ENCODE measurements at regions not wholly inside any gene's neighbourhood (a gene's known extent, or its start where the extent isn't known, plus 50 kb on each side); places are given as distances from the start of the nearest gene placed in this dataset.
"Not testable (repeated sequence)": the region's sequence is repeated elsewhere in the genome, so short reads cannot be mapped to it uniquely, and the experiment has no call there.

DNA sequence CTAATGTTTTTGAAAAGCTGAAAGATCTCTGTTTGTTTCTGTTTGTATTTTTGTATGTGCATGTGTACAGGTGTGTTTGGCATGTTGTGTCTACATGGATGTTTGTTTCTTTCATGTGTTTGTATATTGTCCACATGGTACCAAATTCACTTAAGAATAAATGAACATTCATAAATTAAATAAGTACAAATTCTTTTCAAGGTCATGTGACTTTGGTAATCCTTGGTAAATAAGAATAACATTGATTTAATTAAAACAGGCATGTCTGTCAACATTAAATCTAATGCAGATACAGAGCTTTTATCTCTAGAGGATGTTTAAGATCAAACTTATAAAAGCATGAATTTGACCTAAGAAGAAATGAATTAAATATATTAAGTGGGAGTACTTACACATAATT lies 219.8 kb upstream of the EPHA7 start:
- Histone ChIP-seq H3K4me3 (ENCODE audit: low read depth in 2 of 2, low read length in 1 of 2) (no peak overlapping the region; a peak in 1 of 4 replicates), H3K79me2 (ENCODE audit: insufficient read depth) (no peaks in the 10 kb centered on the region), H3F3A (replicated peaks; ENCODE audit: insufficient read depth) (no peaks in the 10 kb centered on the region), H3K27me3 (ENCODE audit: insufficient read depth) (no peaks in the 10 kb centered on the region), H3K36me3 (replicated peaks in 1 of 2; ENCODE audit: control insufficient read depth in 1 of 2, insufficient read depth in 2 of 2, low read length in 1 of 2) (no peaks in the 10 kb centered on the region), H3K4me2 (no peak overlapping the region), H2AFZ (ENCODE audit: low read depth) (no peak overlapping the region), H3K9ac (no peak overlapping the region), H3K27ac (ENCODE audit: low read depth in 2 of 2, low read length in 1 of 2) (no peak overlapping the region), H3K9me3 (no peaks in the 10 kb centered on the region), H4K20me1 (ENCODE audit: insufficient read depth) (no peaks in the 10 kb centered on the region), H3K4me1 (ENCODE audit: control insufficient read depth in 1 of 2, insufficient read depth in 2 of 2, low read depth in 1 of 2, low read length in 1 of 2) (no peaks in the 10 kb centered on the region), H3K9me2 (no peaks in the 10 kb centered on the region; the same call in 1 of the 2 replicates)
- DNase-seq, result no peak
- TF ChIP-seq MEF2A (IDR thresholded peaks at IDR 0.05; ENCODE audit: borderline replicate concordance, low read depth) (no peak), ELF1 (IDR thresholded peaks at IDR 0.05) (no peak), RAD21 (IDR thresholded peaks at IDR 0.05; ENCODE audit: low read length) (no peak), NFIC (IDR thresholded peaks at IDR 0.05; ENCODE audit: borderline replicate concordance) (no peak), SMC3 (IDR thresholded peaks at IDR 0.05; ENCODE audit: low read depth, low read length) (no peak), EP300 (IDR thresholded peaks at IDR 0.05; ENCODE audit: borderline replicate concordance in 1 of 2, low read depth in 1 of 2, low read length in 1 of 2) (no peak)
- TF ChIP-seq, protein P1, sequence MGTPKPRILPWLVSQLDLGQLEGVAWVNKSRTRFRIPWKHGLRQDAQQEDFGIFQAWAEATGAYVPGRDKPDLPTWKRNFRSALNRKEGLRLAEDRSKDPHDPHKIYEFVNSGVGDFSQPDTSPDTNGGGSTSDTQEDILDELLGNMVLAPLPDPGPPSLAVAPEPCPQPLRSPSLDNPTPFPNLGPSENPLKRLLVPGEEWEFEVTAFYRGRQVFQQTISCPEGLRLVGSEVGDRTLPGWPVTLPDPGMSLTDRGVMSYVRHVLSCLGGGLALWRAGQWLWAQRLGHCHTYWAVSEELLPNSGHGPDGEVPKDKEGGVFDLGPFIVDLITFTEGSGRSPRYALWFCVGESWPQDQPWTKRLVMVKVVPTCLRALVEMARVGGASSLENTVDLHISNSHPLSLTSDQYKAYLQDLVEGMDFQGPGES (IDR thresholded peaks at IDR 0.05; ENCODE audit: low read depth, low read length), result no peak
- TF ChIP-seq, protein P2, sequence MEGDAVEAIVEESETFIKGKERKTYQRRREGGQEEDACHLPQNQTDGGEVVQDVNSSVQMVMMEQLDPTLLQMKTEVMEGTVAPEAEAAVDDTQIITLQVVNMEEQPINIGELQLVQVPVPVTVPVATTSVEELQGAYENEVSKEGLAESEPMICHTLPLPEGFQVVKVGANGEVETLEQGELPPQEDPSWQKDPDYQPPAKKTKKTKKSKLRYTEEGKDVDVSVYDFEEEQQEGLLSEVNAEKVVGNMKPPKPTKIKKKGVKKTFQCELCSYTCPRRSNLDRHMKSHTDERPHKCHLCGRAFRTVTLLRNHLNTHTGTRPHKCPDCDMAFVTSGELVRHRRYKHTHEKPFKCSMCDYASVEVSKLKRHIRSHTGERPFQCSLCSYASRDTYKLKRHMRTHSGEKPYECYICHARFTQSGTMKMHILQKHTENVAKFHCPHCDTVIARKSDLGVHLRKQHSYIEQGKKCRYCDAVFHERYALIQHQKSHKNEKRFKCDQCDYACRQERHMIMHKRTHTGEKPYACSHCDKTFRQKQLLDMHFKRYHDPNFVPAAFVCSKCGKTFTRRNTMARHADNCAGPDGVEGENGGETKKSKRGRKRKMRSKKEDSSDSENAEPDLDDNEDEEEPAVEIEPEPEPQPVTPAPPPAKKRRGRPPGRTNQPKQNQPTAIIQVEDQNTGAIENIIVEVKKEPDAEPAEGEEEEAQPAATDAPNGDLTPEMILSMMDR (IDR thresholded peaks at IDR 0.05), result no peak
- TF ChIP-seq, protein P3, sequence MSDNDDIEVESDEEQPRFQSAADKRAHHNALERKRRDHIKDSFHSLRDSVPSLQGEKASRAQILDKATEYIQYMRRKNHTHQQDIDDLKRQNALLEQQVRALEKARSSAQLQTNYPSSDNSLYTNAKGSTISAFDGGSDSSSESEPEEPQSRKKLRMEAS (IDR thresholded peaks at IDR 0.05; ENCODE audit: low read depth), result no peak
- CTCF ChIA-PET, result no interaction called here
- POLR2A ChIA-PET, result no interaction called here

DNA sequence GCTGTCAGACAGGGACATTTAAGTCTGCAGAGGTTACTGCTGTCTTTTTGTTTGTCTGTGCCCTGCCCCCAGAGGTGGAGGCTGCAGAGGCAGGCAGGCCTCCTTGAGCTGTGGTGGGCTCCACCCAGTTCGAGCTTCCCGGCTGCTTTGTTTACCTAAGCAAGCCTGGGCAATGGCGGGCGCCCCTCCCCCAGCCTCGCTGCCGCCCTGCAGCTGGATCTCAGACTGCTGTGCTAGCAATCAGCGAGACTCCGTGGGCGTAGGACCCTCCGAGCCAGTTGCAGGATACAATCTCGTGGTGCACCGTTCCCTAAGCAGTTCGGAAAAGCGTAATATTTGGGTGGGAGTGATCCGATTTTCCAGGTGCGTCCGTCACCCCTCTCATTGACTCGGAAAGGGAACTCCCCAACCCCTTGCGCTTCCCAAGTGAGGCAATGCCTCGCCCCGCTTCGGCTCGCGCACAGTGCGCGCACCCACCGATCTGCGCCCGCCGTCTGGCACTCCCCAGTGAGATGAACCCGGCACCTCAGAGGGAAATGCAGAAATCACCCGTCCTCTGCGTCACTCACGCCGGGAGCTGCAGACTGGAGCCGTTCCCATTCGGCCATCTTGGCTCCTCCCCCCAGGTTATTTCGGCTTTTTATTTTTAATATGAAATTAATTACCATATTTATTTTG lies 217.8 kb upstream of the EPHA7 start:
- H2AFZ ChIP-seq (ENCODE audit: low read depth); H3K27ac ChIP-seq (ENCODE audit: low read depth in 2 of 2, low read length in 1 of 2); H3K4me2 ChIP-seq; H3K27me3 ChIP-seq (ENCODE audit: insufficient read depth); DNase-seq; H3K36me3 ChIP-seq (replicated peaks in 1 of 2; ENCODE audit: control insufficient read depth in 1 of 2, insufficient read depth in 2 of 2, low read length in 1 of 2); H3K9me2 ChIP-seq; H3K4me1 ChIP-seq (ENCODE audit: control insufficient read depth in 1 of 2, insufficient read depth in 2 of 2, low read depth in 1 of 2, low read length in 1 of 2); CTCF ChIA-PET; H4K20me1 ChIP-seq (ENCODE audit: insufficient read depth); H3K9me3 ChIP-seq; H3K79me2 ChIP-seq (ENCODE audit: insufficient read depth); H3F3A ChIP-seq (replicated peaks; ENCODE audit: insufficient read depth); POLR2A ChIA-PET; H3K9ac ChIP-seq; H3K4me3 ChIP-seq (ENCODE audit: low read depth in 2 of 2, low read length in 1 of 2): not testable (repeated sequence)
- 65% methylated on average over 32 of the region's 38 CpGs for WGBS (ENCODE audit: low lambda C conversion rate)

Data from SK-N-SH (cell line).